Adrenal gland (tissue), 9 donors: ENCODE measurements at regions not wholly inside any gene's neighbourhood (a gene's known extent, or its start where the extent isn't known, plus 50 kb on each side); places are given as distances from the start of the nearest gene placed in this dataset.

Source experiments
- DNase-seq, 7 donors: peaks; one replicate each; pipeline ENCODE4 v3.0.0-alpha.2; 2019 to 2020
- H3K27ac ChIP-seq, 5 donors: fragments of 200-600 bp; sonication (generic) in 4 of 5; 1 replicate in 3 of 5; 2 replicates in 2 of 5; pipeline versions ENCODE4 v1.5.1 to v1.8.0; 2016 to 2020; ENCODE audit warnings: mild to moderate bottlenecking in 1 of 5
- H3K27me3 ChIP-seq: fragments of 200-600 bp; 2 replicates; pipeline ENCODE4 v1.8.0; 2021
- H3K36me3 ChIP-seq, 2 donors: fragments of 200-600 bp; replicated peaks in 1 of 2; 1 replicate in 1 of 2; 2 replicates in 1 of 2; pipeline versions ENCODE4 v1.5.1 to v1.8.0; 2018 to 2022
- H3K4me1 ChIP-seq, 2 donors: fragments of 200-600 bp; replicated peaks in 1 of 2; 1 replicate in 1 of 2; 2 replicates in 1 of 2; pipeline versions ENCODE4 v1.5.1 to v1.8.0; 2018 to 2021
- H3K4me3 ChIP-seq, 4 donors: fragments of 200-600 bp; sonication (generic) in 3 of 4; one replicate each; pipeline ENCODE4 v1.5.1; 2016 to 2018
- H3K9me3 ChIP-seq, 3 donors: fragments of 200-600 bp; sonication (generic) in 1 of 3; replicated peaks in 1 of 3; 1 replicate in 2 of 3; 2 replicates in 1 of 3; pipeline versions ENCODE4 v1.5.1 to v1.8.0; 2016 to 2021
- CTCF ChIP-seq, 6 experiments: fragments of 450-650 bp in 4 of 6; fragments of 200-600 bp in 2 of 6; sonication (generic) in 1 of 6; IDR thresholded peaks; 1 replicate in 5 of 6; 2 replicates in 1 of 6; pipeline versions ENCODE4 v1.5.1 to v1.8.0; 2016 to 2021; ENCODE audit warnings: antibody characterized with exemption in 6 of 6, mild to moderate bottlenecking in 2 of 6, moderate library complexity in 1 of 6
- POLR2A ChIP-seq, 2 donors: fragments of 450-650 bp; IDR thresholded peaks; one replicate each; pipeline ENCODE4 v1.6.1; 2017; ENCODE audit warnings: antibody characterized with exemption in 2 of 2, mild to moderate bottlenecking in 2 of 2, moderate library complexity in 1 of 2
- WGBS, 4 donors: extraction: QIAGEN DNeasy Blood & Tissue Kit in 2 of 4; methylation state at CpG; one replicate each; pipeline versions ENCODE4 v1.1.5 to v1.1.7; 2013 to 2017; 5-methylcytosine and 5-hydroxymethylcytosine counted together
- intact Hi-C, 2 donors: fragments of 100-400 bp; cut with DNase I; formaldehyde crosslinking; loops; one replicate each; pipeline versions ENCODE4 v1.14.1 to v1.15.0; 2022 to 2023
- donor health status: healthy with polysubstance abuse.
- donor health status: Bipolar disorder and iron deficiency.
- donor health status: DM: yes; HTN: yes; CAD: no.
- donor health status: DM: no; HTN: no; CAD: no.
- donor health status: DM: no; HTN: no; CAD: no.

- no peak for DNase-seq
- intact Hi-C loops = no loop called here
- H3K27ac ChIP-seq = no peak overlapping the region
- H3K36me3 ChIP-seq = no peaks in the 10 kb centered on the region
- H3K27me3 ChIP-seq = peaks cover 8% of the 10 kb centered on the region
- H3K4me3 ChIP-seq = no peak overlapping the region
- TF ChIP-seq POLR2A (IDR thresholded peaks at IDR 0.05) = no peak
- TF ChIP-seq CTCF (IDR thresholded peaks at IDR 0.05) = no peak
- no peaks in the 10 kb centered on the region for H3K9me3 ChIP-seq
- 40 to 57% (median 46%) methylated on average over 3 of the region's 3 CpGs for WGBS, 4 donors
- no peaks in the 10 kb centered on the region for H3K4me1 ChIP-seq
These were observed 516.1 kb upstream of the DIPK2B start for GRCh38 chrX:45716750-45717149.

- DNase-seq = no peak
- WGBS, 4 donors = 50 to 88% (median 66%) methylated on average over 1 of the region's 1 CpG
These were observed 515.1 kb upstream of the DIPK2B start for GRCh38 chrX:45715748-45716147.

GRCh38 chrX:45714866-45715265 is 514.2 kb upstream of the DIPK2B start:
- Histone ChIP-seq H3K27ac (no peak overlapping the region), H3K4me1 (no peaks in the 10 kb centered on the region), H3K4me3 (no peak overlapping the region), H3K27me3 (peaks cover 8% of the 10 kb centered on the region), H3K9me3 (no peaks in the 10 kb centered on the region), H3K36me3 (no peaks in the 10 kb centered on the region)
- peak in 3 of 7 donors; percentile 6 to 44 (median 15) for DNase-seq
- intact Hi-C loops = no loop called here
- 57 to 72% (median 65%) methylated on average over 3 of the region's 3 CpGs for WGBS, 4 donors
- TF ChIP-seq POLR2A (IDR thresholded peaks at IDR 0.05) (no peak), CTCF (IDR thresholded peaks at IDR 0.05) (no peak)

More at GRCh38 chrX:45715748-45716147, 515.1 kb upstream of the DIPK2B start:
- no peaks in the 10 kb centered on the region for H3K36me3 ChIP-seq
- intact Hi-C loops = no loop called here
- no peaks in the 10 kb centered on the region for H3K9me3 ChIP-seq
- H3K27ac ChIP-seq = no peak overlapping the region
- peaks cover 8% of the 10 kb centered on the region for H3K27me3 ChIP-seq
- no peaks in the 10 kb centered on the region for H3K4me1 ChIP-seq
- TF ChIP-seq POLR2A (IDR thresholded peaks at IDR 0.05) (no peak), CTCF (IDR thresholded peaks at IDR 0.05) (no peak)
- H3K4me3 ChIP-seq = no peak overlapping the region

- no peak for DNase-seq
- Histone ChIP-seq H3K36me3 (no peaks in the 10 kb centered on the region), H3K9me3 (no peaks in the 10 kb centered on the region), H3K27me3 (peaks cover 8% of the 10 kb centered on the region), H3K27ac (no peak overlapping the region), H3K4me3 (no peak overlapping the region), H3K4me1 (no peaks in the 10 kb centered on the region)
- 40 to 90% (median 71%) methylated on average over 1 of the region's 1 CpG for WGBS, 4 donors
- TF ChIP-seq POLR2A (IDR thresholded peaks at IDR 0.05) (no peak), CTCF (IDR thresholded peaks at IDR 0.05) (no peak)
- intact Hi-C loops = no loop called here
These were observed 511.4 kb upstream of the DIPK2B start for GRCh38 chrX:45712067-45712466.
